H1 (cell line): ENCODE measurements at regions not wholly inside any gene's neighbourhood (a gene's known extent, or its start where the extent isn't known, plus 50 kb on each side); places are given as distances from the start of the nearest gene placed in this dataset.

Source experiments
- CTCF ChIA-PET: fragments of 300-600 bp; sonication (Branson Sonifier 250); formaldehyde crosslinking; loops from one replicate; lab custom pipeline; 2021; ENCODE audit not compliant: partially characterized antibody; lab: Charles Lee
- POLR2A ChIA-PET: fragments of 300-600 bp; sonication (Branson Sonifier 250); formaldehyde crosslinking; loops from one replicate; lab custom pipeline; 2021; ENCODE audit warnings: inconsistent platforms; ENCODE audit not compliant: partially characterized antibody; lab: Charles Lee
- DNase-seq, 2 experiments: peaks; one replicate each; pipeline versions ENCODE4 v3.0.0 to v3.0.0-alpha.2; 2010 to 2022; ENCODE audit warnings: low spot score in 2 of 2, low read depth in 1 of 2, mixed read lengths in 1 of 2
- FAIRE-seq: peaks from 2 replicates; lab custom pipeline; 2011; peaks lifted over from hg19 to GRCh38; lab: Jason Lieb, UNC
- H2AFZ ChIP-seq: 2 replicates; pipeline ENCODE4 v1.8.1; 2012; ENCODE audit warnings: low read length, inconsistent platforms
- H2AK5ac ChIP-seq: 2 replicates; pipeline ENCODE4 v1.6.1; 2013; ENCODE audit warnings: low read depth, low read length
- H2BK120ac ChIP-seq: replicated peaks from 2 replicates; pipeline ENCODE3; 2013; ENCODE audit warnings: low read depth, low read length, inconsistent platforms
- H2BK12ac ChIP-seq: 2 replicates; pipeline ENCODE4 v1.6.1; 2013; ENCODE audit warnings: low read depth, low read length
- H2BK15ac ChIP-seq: 2 replicates; pipeline ENCODE4 v1.6.1; 2013; ENCODE audit warnings: low read length
- H2BK20ac ChIP-seq: 2 replicates; pipeline ENCODE4 v1.6.1; 2013; ENCODE audit warnings: low read length
- H2BK5ac ChIP-seq: 2 replicates; pipeline ENCODE4 v1.6.1; 2013; ENCODE audit warnings: low read depth, low read length
- H3K14ac ChIP-seq: 2 replicates; pipeline ENCODE4 v1.6.1; 2013; ENCODE audit warnings: inconsistent platforms; ENCODE audit not compliant: insufficient read length
- H3K18ac ChIP-seq: 2 replicates; pipeline ENCODE4 v1.6.1; 2013; ENCODE audit warnings: low read length; ENCODE audit errors: extremely low read depth
- H3K23ac ChIP-seq: 2 replicates; pipeline ENCODE4 v1.6.1; 2013; ENCODE audit warnings: inconsistent platforms; ENCODE audit not compliant: insufficient read length
- H3K23me2 ChIP-seq: 2 replicates; pipeline ENCODE4 v1.6.1; 2013; ENCODE audit warnings: low read depth, low read length
- H3K27ac ChIP-seq: 2 replicates; pipeline ENCODE4 v1.6.1; 2011; ENCODE audit warnings: low read depth, low read length, inconsistent platforms
- H3K27me3 ChIP-seq, 4 experiments: replicated peaks in 1 of 4; 1 replicate in 1 of 4; 2 replicates in 3 of 4; pipeline versions ENCODE4 v1.6.1 to v1.8.1; 2011 to 2013; ENCODE audit warnings: low read length in 3 of 4, mild to moderate bottlenecking in 3 of 4, inconsistent platforms in 2 of 4, mixed read lengths in 2 of 4, moderate library complexity in 1 of 4; ENCODE audit not compliant: control insufficient read depth in 3 of 4, insufficient read depth in 3 of 4; ENCODE audit errors: extremely low read depth in 1 of 4
- H3K36me3 ChIP-seq, 4 experiments: 2 replicates each; pipeline versions ENCODE4 v1.6.1 to v1.8.1; 2011 to 2013; ENCODE audit warnings: mild to moderate bottlenecking in 4 of 4, low read length in 3 of 4, moderate library complexity in 2 of 4, control low read depth in 1 of 4, inconsistent platforms in 1 of 4; ENCODE audit not compliant: insufficient read depth in 4 of 4, control insufficient read depth in 2 of 4
- H3K4ac ChIP-seq: replicated peaks from 2 replicates; pipeline ENCODE3; 2013; ENCODE audit warnings: low read length, low read depth, mixed read lengths, inconsistent platforms; ENCODE audit not compliant: insufficient read length
- H3K4me1 ChIP-seq, 4 experiments: replicated peaks in 1 of 4; 1 replicate in 1 of 4; 2 replicates in 3 of 4; pipeline versions ENCODE4 v1.6.1 to v1.8.1; 2011 to 2013; ENCODE audit warnings: low read length in 3 of 4, inconsistent platforms in 2 of 4, mixed read lengths in 1 of 4; ENCODE audit not compliant: insufficient read depth in 4 of 4, control insufficient read depth in 3 of 4
- H3K4me2 ChIP-seq, 2 experiments: 2 replicates each; pipeline versions ENCODE4 v1.6.1 to v1.8.1; 2011 to 2013; ENCODE audit warnings: low read depth in 2 of 2, low read length in 2 of 2, control low read depth in 1 of 2, inconsistent platforms in 1 of 2, mild to moderate bottlenecking in 1 of 2; ENCODE audit not compliant: insufficient read depth in 1 of 2
- H3K4me3 ChIP-seq, 4 experiments: fragments of 200-600, 300-600 bp in 1 of 4; sonication (generic), shearing (Covaris generic), sonication (Bioruptor Twin) in 1 of 4; 2 replicates each; pipeline versions ENCODE4 v1.5.1 to v1.8.1; 2011 to 2016; ENCODE audit warnings: low read length in 4 of 4, low read depth in 3 of 4, control low read depth in 2 of 4, inconsistent platforms in 2 of 4, mild to moderate bottlenecking in 2 of 4, mixed read lengths in 1 of 4, moderate library complexity in 1 of 4; ENCODE audit not compliant: insufficient read depth in 2 of 4; ENCODE audit errors: extremely low read depth in 1 of 4
- H3K56ac ChIP-seq: replicated peaks from 2 replicates; pipeline ENCODE3; 2013; ENCODE audit warnings: low read depth, mild to moderate bottlenecking, mixed read lengths, low read length, inconsistent platforms; ENCODE audit not compliant: insufficient read length
- H3K79me1 ChIP-seq: 2 replicates; pipeline ENCODE4 v1.6.1; 2013; ENCODE audit warnings: low read depth, low read length, control low read depth
- H3K79me2 ChIP-seq, 2 experiments: 2 replicates each; pipeline versions ENCODE4 v1.6.1 to v1.8.1; 2012 to 2013; ENCODE audit warnings: low read length in 2 of 2, mild to moderate bottlenecking in 2 of 2, inconsistent platforms in 1 of 2; ENCODE audit not compliant: insufficient read depth in 2 of 2, control insufficient read depth in 1 of 2
- H3K9ac ChIP-seq, 4 experiments: replicated peaks in 1 of 4; 1 replicate in 1 of 4; 2 replicates in 3 of 4; pipeline versions ENCODE4 v1.6.1 to v1.8.1; 2011 to 2013; ENCODE audit warnings: low read depth in 3 of 4, low read length in 3 of 4, control low read depth in 2 of 4, mild to moderate bottlenecking in 2 of 4, moderate library complexity in 2 of 4, inconsistent platforms in 1 of 4; ENCODE audit errors: extremely low read depth in 1 of 4
- H3K9me3 ChIP-seq, 2 experiments: 2 replicates each; pipeline versions ENCODE4 v1.6.1 to v1.8.1; 2012 to 2013; ENCODE audit warnings: mild to moderate bottlenecking in 2 of 2, moderate library complexity in 2 of 2, control low read depth in 1 of 2, inconsistent platforms in 1 of 2, low read depth in 1 of 2, low read length in 1 of 2, mixed read lengths in 1 of 2; ENCODE audit not compliant: insufficient read depth in 2 of 2
- H4K20me1 ChIP-seq, 2 experiments: replicated peaks in 1 of 2; 2 replicates each; pipeline versions ENCODE3 to v1.8.1; 2011 to 2013; ENCODE audit warnings: inconsistent platforms in 2 of 2, low read length in 2 of 2, mild to moderate bottlenecking in 1 of 2; ENCODE audit not compliant: insufficient read depth in 2 of 2, control insufficient read depth in 1 of 2
- H4K5ac ChIP-seq: 2 replicates; pipeline ENCODE4 v1.6.1; 2013; ENCODE audit warnings: low read length, low read depth, mixed read lengths, inconsistent platforms; ENCODE audit not compliant: insufficient read length
- H4K8ac ChIP-seq: 2 replicates; pipeline ENCODE4 v1.8.0; 2013; ENCODE audit warnings: mild to moderate bottlenecking, moderate library complexity, low read length, inconsistent platforms; ENCODE audit not compliant: insufficient read depth; ENCODE audit errors: extremely low read depth
- H4K91ac ChIP-seq: replicated peaks from 2 replicates; pipeline ENCODE3; 2013; ENCODE audit warnings: low read length, mixed read lengths, inconsistent platforms; ENCODE audit not compliant: insufficient read length
- SUZ12 ChIP-seq: fragments of 200-600 bp; sonication (generic); IDR thresholded peaks from 2 replicates; pipeline ENCODE4 v1.6.1; 2012; ENCODE audit warnings: mild to moderate bottlenecking, inconsistent platforms, low read length, moderate library complexity, mixed read lengths
- WGBS, 2 experiments: shearing (Covaris generic) in 1 of 2; methylation state at CpG; one replicate each; pipeline versions ENCODE4 v1.1.6 to v1.1.7; 2013 to 2015; ENCODE audit warnings: low lambda C conversion rate in 2 of 2, mixed read lengths in 2 of 2, inconsistent platforms in 1 of 2, low coverage in 1 of 2, missing lambda C conversion rate in 1 of 2; ENCODE audit not compliant: insufficient replicate concordance in 2 of 2, insufficient coverage in 1 of 2, insufficient read length in 1 of 2; ENCODE audit errors: extremely low coverage in 1 of 2, missing lambda C conversion rate in 1 of 2; 5-methylcytosine and 5-hydroxymethylcytosine counted together

DNA sequence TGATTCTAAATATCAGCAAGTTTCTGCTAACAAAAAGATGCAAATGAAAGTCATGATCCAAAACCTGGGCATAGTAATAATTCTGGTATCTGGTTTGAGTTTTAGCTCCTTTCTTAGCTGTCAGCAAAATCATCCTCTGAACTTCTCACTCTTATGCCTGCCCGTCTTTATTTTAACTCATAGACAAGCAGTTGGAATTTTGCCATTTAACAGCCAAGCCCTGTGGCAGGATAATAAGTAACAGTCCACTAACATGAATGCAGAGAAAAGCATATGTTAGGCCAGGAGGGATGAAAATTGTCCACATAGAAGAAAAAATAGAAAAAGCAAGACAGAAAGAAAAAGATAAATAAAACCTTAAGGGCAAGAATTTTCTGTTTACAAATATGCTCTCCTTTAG lies 170.0 kb upstream of the LAMA2 start:
- Histone ChIP-seq H3K4ac (no peak overlapping the region), H3K27ac (no peak overlapping the region), H2BK15ac (no peak overlapping the region), H3K23me2 (no peaks in the 10 kb centered on the region), H3K18ac (no peak overlapping the region), H2AK5ac (no peak overlapping the region), H3K27me3 (no peaks in the 10 kb centered on the region), H3K4me1 (no peaks in the 10 kb centered on the region), H2BK5ac (no peak overlapping the region), H3K4me2 (no peak overlapping the region), H4K20me1 (no peaks in the 10 kb centered on the region), H3K23ac (no peak overlapping the region), H3K9me3 (no peaks in the 10 kb centered on the region), H3K4me3 (no peak overlapping the region), H3K79me2 (no peaks in the 10 kb centered on the region), H3K36me3 (no peaks in the 10 kb centered on the region), H3K14ac (no peak overlapping the region), H4K91ac (no peak overlapping the region), H3K9ac (no peak overlapping the region), H4K5ac (no peak overlapping the region), H2BK12ac (no peak overlapping the region), H2BK20ac (no peak overlapping the region), H3K56ac (no peak overlapping the region), H2BK120ac (no peak overlapping the region), H4K8ac (no peak overlapping the region), H2AFZ (no peak overlapping the region), H3K79me1 (no peaks in the 10 kb centered on the region)
- FAIRE-seq: no peak
- WGBS, 2 experiments: 85% methylated on average over 1 of the region's 1 CpG; no CpG with 5 or more reads in 1 of the 2 experiments
- POLR2A ChIA-PET: no interaction called here
- CTCF ChIA-PET: no interaction called here
- no peak for TF ChIP-seq SUZ12
- DNase-seq: no peak
